Hepatocyte (in vitro differentiated cells): ENCODE measurements at regions not wholly inside any gene's neighbourhood (a gene's known extent, or its start where the extent isn't known, plus 50 kb on each side); places are given as distances from the start of the nearest gene placed in this dataset.
A peak's percentile ranks its signal among the peaks of the same experiment; 100 is the strongest.
"Not testable (repeated sequence)": the region's sequence is repeated elsewhere in the genome, so short reads cannot be mapped to it uniquely, and the experiment has no call there.

Experiments used
- DNase-seq: peaks from one replicate; pipeline ENCODE4 v3.0.0-alpha.2; 2016; ENCODE audit warnings: low spot score
- H2AFZ ChIP-seq: fragments of 200-600 bp; sonication (generic); 2 replicates; pipeline ENCODE4 v1.6.0; 2016; ENCODE audit warnings: antibody characterized with exemption, mild to moderate bottlenecking
- H3K27ac ChIP-seq: fragments of 200-600 bp; sonication (generic); 2 replicates; pipeline ENCODE4 v1.5.1; 2016; ENCODE audit warnings: mild to moderate bottlenecking
- H3K27me3 ChIP-seq: fragments of 200-600 bp; sonication (generic); 2 replicates; pipeline ENCODE4 v1.6.1; 2016
- H3K36me3 ChIP-seq: fragments of 200-600 bp; sonication (generic); replicated peaks from 2 replicates; pipeline ENCODE4 v1.5.1; 2016; ENCODE audit warnings: low read depth; ENCODE audit not compliant: insufficient read depth
- H3K4me1 ChIP-seq: fragments of 200-600 bp; sonication (generic); 2 replicates; pipeline ENCODE4 v1.5.1; 2016; ENCODE audit warnings: mild to moderate bottlenecking, moderate library complexity; ENCODE audit not compliant: insufficient read depth
- H3K4me2 ChIP-seq: fragments of 200-600 bp; sonication (generic); 2 replicates; pipeline ENCODE4 v1.6.0; 2016
- H3K4me3 ChIP-seq: fragments of 200-600 bp; sonication (generic); 2 replicates; pipeline ENCODE4 v1.5.1; 2016; ENCODE audit warnings: mild to moderate bottlenecking
- H3K79me2 ChIP-seq: fragments of 200-600 bp; sonication (generic); 2 replicates; pipeline ENCODE4 v1.6.0; 2017; ENCODE audit warnings: mild to moderate bottlenecking
- H3K9me2 ChIP-seq: fragments of 200-600 bp; sonication (generic); replicated peaks from 2 replicates; pipeline ENCODE4 v1.6.0; 2017; ENCODE audit warnings: mild to moderate bottlenecking; ENCODE audit not compliant: insufficient read depth
- H3K9me3 ChIP-seq: fragments of 200-600 bp; sonication (generic); 2 replicates; pipeline ENCODE4 v1.5.1; 2016; ENCODE audit warnings: low read depth, mild to moderate bottlenecking
- H4K20me1 ChIP-seq: fragments of 200-600 bp; sonication (generic); 2 replicates; pipeline ENCODE4 v1.6.0; 2016; ENCODE audit warnings: mild to moderate bottlenecking; ENCODE audit not compliant: insufficient read depth, poor library complexity, severe bottlenecking
- EZH2 ChIP-seq: fragments of 200-600 bp; sonication (generic); IDR thresholded peaks from 2 replicates; pipeline ENCODE4 v1.6.1; 2016; ENCODE audit warnings: antibody characterized with exemption, mild to moderate bottlenecking, borderline replicate concordance
- EZH2phosphoT487 ChIP-seq: fragments of 200-600 bp; sonication (generic); IDR thresholded peaks from one replicate; pipeline ENCODE4 v1.6.1; 2018; ENCODE audit warnings: antibody characterized with exemption, mild to moderate bottlenecking, low read depth, moderate library complexity; ENCODE audit not compliant: unreplicated experiment, severe bottlenecking
- WGBS: methylation state at CpG from one replicate; pipeline ENCODE4 v1.1.6; 2016; ENCODE audit warnings: low lambda C conversion rate; ENCODE audit errors: missing lambda C conversion rate; 5-methylcytosine and 5-hydroxymethylcytosine counted together
- TF ChIP-seq, protein P1 (sequence below): fragments of 200-600 bp; sonication (generic); IDR thresholded peaks from 2 replicates; pipeline ENCODE4 v1.5.1; 2016; ENCODE audit warnings: antibody characterized with exemption, mild to moderate bottlenecking; ENCODE audit not compliant: poor library complexity

DNA sequence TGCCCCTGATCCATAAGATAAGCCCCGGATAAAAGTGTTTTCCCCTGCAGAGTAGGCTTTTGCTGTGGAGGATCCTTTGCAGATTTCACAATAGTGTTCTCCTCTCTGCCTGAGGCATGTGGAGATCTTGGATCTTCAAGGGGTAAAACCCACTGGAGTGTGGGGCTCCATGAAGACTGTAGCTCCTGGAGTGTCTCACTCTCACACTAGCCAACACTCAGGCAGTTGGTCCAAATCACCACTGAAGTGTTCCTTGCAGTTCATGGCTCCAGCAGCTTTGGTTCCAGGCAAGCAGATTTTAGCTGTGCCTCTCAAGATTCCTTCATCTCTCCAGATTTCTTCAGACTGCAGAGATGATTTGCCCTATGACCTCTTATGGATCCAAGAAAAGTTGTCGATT, 665.3 kb downstream of the TNS3 start:
- Histone ChIP-seq H3K9me2 (no peaks in the 10 kb centered on the region), H3K9me3 (no peaks in the 10 kb centered on the region), H3K27me3 (no peaks in the 10 kb centered on the region), H4K20me1 (no peaks in the 10 kb centered on the region), H3K4me3 (no peak overlapping the region), H3K27ac (no peak overlapping the region), H3K36me3 (no peaks in the 10 kb centered on the region), H3K4me2 (no peak overlapping the region), H3K4me1 (no peaks in the 10 kb centered on the region), H2AFZ (peak overlapping the region; percentile 8), H3K79me2 (no peaks in the 10 kb centered on the region)
- WGBS = 52% methylated on average over 2 of the region's 2 CpGs
- TF ChIP-seq EZH2 = no peak
- no peak for TF ChIP-seq EZH2phosphoT487
- TF ChIP-seq, protein P1, sequence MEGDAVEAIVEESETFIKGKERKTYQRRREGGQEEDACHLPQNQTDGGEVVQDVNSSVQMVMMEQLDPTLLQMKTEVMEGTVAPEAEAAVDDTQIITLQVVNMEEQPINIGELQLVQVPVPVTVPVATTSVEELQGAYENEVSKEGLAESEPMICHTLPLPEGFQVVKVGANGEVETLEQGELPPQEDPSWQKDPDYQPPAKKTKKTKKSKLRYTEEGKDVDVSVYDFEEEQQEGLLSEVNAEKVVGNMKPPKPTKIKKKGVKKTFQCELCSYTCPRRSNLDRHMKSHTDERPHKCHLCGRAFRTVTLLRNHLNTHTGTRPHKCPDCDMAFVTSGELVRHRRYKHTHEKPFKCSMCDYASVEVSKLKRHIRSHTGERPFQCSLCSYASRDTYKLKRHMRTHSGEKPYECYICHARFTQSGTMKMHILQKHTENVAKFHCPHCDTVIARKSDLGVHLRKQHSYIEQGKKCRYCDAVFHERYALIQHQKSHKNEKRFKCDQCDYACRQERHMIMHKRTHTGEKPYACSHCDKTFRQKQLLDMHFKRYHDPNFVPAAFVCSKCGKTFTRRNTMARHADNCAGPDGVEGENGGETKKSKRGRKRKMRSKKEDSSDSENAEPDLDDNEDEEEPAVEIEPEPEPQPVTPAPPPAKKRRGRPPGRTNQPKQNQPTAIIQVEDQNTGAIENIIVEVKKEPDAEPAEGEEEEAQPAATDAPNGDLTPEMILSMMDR = no peak
- no peak for DNase-seq

- H3K9me2 ChIP-seq = no peaks in the 10 kb centered on the region
- no peaks in the 10 kb centered on the region for H4K20me1 ChIP-seq
- H3K27ac ChIP-seq = no peak overlapping the region
- no peaks in the 10 kb centered on the region for H3K36me3 ChIP-seq
- no peak overlapping the region for H2AFZ ChIP-seq
- no peaks in the 10 kb centered on the region for H3K27me3 ChIP-seq
- H3K4me3 ChIP-seq = no peak overlapping the region
- no peak for DNase-seq
- H3K4me1 ChIP-seq = no peaks in the 10 kb centered on the region
- H3K4me2 ChIP-seq = no peak overlapping the region
- no peaks in the 10 kb centered on the region for H3K9me3 ChIP-seq
- H3K79me2 ChIP-seq = no peaks in the 10 kb centered on the region
- 79% methylated on average over 2 of the region's 2 CpGs for WGBS
- TF ChIP-seq EZH2phosphoT487 (no peak), EZH2 (no peak)
- TF ChIP-seq, protein P1 = no peak
Observed at GRCh38 chr7:46912692-46913091, 669.2 kb downstream of the TNS3 start.

- Histone ChIP-seq H3K9me3 (no peaks in the 10 kb centered on the region), H3K9me2 (no peaks in the 10 kb centered on the region), H3K79me2 (no peaks in the 10 kb centered on the region), H2AFZ (no peak overlapping the region), H3K36me3 (no peaks in the 10 kb centered on the region), H3K4me2 (no peak overlapping the region), H3K27ac (no peak overlapping the region), H3K4me3 (no peak overlapping the region), H3K4me1 (no peaks in the 10 kb centered on the region), H4K20me1 (no peaks in the 10 kb centered on the region), H3K27me3 (no peaks in the 10 kb centered on the region)
- DNase-seq = no peak
- WGBS = 78% methylated on average over 7 of the region's 7 CpGs
- TF ChIP-seq EZH2 (no peak), EZH2phosphoT487 (no peak)
- TF ChIP-seq, protein P1 = no peak
Observed at GRCh38 chr7:46909601-46910051, 672.3 kb downstream of the TNS3 start.

DNA sequence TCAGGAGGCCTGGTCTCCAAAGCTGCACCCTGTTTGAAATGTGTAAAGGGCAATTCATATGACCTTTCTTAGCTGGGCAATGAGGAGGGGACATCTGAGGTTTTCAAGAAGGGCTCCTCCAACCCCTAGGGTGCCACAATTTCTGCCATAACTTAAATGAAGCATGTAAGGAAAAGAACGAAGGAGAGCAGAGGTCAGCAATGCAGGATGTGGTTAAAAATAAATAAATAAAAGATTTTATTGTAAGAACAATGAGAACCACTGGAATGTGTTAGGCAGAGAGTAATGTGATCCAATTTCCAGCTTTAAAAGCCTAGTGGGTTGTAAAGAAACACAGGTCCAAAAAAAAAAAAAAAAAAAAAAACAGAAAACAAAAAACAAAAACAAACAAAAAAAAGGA, 673.1 kb downstream of the TNS3 start:
- Histone ChIP-seq H3K4me2 (no peak overlapping the region), H2AFZ (no peak overlapping the region), H3K4me1 (no peaks in the 10 kb centered on the region), H3K9me3 (no peaks in the 10 kb centered on the region), H3K79me2 (no peaks in the 10 kb centered on the region), H3K27ac (no peak overlapping the region), H3K36me3 (no peaks in the 10 kb centered on the region), H3K27me3 (no peaks in the 10 kb centered on the region), H3K4me3 (no peak overlapping the region), H3K9me2 (no peaks in the 10 kb centered on the region), H4K20me1 (no peaks in the 10 kb centered on the region)
- TF ChIP-seq EZH2 (no peak), EZH2phosphoT487 (no peak)
- TF ChIP-seq, protein P1 = no peak
- WGBS = 53% methylated on average over 1 of the region's 1 CpG
- no peak for DNase-seq

GRCh38 chr7:46904523-46904922, 677.4 kb downstream of the TNS3 start:
- H3K27me3 ChIP-seq, H4K20me1 ChIP-seq, DNase-seq, H3K79me2 ChIP-seq, H3K4me3 ChIP-seq, H3K9me3 ChIP-seq, H3K4me1 ChIP-seq, H3K4me2 ChIP-seq, H2AFZ ChIP-seq, H3K9me2 ChIP-seq, H3K36me3 ChIP-seq, H3K27ac ChIP-seq: not testable (repeated sequence)
- WGBS = 93% methylated on average over 1 of the region's 1 CpG
